ENCODE measurements at regions not wholly inside any gene's neighbourhood (a gene's known extent, or its start where the extent isn't known, plus 50 kb on each side); places are given as distances from the start of the nearest gene placed in this dataset.

DNA sequence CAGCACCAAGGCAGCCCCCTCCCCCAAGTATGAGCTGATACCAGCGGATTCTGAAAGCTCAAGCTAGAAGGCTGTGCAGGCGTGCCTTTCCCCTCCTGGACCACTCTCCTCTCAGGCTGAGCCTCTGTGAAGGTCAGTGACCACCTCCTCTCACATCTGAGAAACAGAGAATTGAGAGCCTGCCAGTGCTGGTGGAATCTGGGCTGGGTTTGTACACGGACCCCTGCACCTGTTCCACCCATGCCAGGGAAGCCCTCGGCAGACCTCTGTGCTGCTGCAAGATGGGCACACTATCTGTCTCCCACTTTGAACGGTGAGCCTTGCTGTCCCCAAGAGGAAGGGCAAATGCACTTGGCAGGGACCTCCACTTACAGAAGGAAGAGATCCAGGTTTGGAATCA lies 54.7 kb upstream of the SDK2 start:
- peaks cover 13% of the 10 kb centered on the region for H3K27me3 ChIP-seq (ENCODE audit: insufficient read depth, low read length)
- no peak overlapping the region for H2AFZ ChIP-seq (ENCODE audit: low read depth, low read length, poor library complexity, severe bottlenecking)
- no TSS peak for BruUV-seq (replicated peaks)
- ChIA-PET RAD21 (ENCODE audit: low non-redundant PET in 1 of 2, low total read pairs in 2 of 2, uncharacterized antibody in 2 of 2, unreplicated experiment in 2 of 2) (no interaction called here), POLR2A (no interaction called here), CTCF (no interaction called here)
- H3K27ac ChIP-seq (ENCODE audit: low read depth, low read length), result no peak overlapping the region
- TF ChIP-seq EZH2phosphoT487 (IDR thresholded peaks at IDR 0.05; ENCODE audit: borderline replicate concordance) (no peak), CBX3 (IDR thresholded peaks at IDR 0.05; ENCODE audit: low read depth) (no peak), MAX (IDR thresholded peaks at IDR 0.05) (no peak), EZH2 (IDR thresholded peaks at IDR 0.05) (no peak), JUND (IDR thresholded peaks at IDR 0.05) (no peak), ZFX (IDR thresholded peaks at IDR 0.05) (no peak), CEBPB (IDR thresholded peaks at IDR 0.05; ENCODE audit: low read depth) (no peak)
- TF ChIP-seq, protein P1, sequence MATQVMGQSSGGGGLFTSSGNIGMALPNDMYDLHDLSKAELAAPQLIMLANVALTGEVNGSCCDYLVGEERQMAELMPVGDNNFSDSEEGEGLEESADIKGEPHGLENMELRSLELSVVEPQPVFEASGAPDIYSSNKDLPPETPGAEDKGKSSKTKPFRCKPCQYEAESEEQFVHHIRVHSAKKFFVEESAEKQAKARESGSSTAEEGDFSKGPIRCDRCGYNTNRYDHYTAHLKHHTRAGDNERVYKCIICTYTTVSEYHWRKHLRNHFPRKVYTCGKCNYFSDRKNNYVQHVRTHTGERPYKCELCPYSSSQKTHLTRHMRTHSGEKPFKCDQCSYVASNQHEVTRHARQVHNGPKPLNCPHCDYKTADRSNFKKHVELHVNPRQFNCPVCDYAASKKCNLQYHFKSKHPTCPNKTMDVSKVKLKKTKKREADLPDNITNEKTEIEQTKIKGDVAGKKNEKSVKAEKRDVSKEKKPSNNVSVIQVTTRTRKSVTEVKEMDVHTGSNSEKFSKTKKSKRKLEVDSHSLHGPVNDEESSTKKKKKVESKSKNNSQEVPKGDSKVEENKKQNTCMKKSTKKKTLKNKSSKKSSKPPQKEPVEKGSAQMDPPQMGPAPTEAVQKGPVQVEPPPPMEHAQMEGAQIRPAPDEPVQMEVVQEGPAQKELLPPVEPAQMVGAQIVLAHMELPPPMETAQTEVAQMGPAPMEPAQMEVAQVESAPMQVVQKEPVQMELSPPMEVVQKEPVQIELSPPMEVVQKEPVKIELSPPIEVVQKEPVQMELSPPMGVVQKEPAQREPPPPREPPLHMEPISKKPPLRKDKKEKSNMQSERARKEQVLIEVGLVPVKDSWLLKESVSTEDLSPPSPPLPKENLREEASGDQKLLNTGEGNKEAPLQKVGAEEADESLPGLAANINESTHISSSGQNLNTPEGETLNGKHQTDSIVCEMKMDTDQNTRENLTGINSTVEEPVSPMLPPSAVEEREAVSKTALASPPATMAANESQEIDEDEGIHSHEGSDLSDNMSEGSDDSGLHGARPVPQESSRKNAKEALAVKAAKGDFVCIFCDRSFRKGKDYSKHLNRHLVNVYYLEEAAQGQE (IDR thresholded peaks at IDR 0.05; ENCODE audit: low read depth), result no peak
- ATAC-seq (no peak), DNase-seq (ENCODE audit: low read depth, low spot score) (no peak)
- no peaks in the 10 kb centered on the region for H3K36me3 ChIP-seq (ENCODE audit: control insufficient read depth in 1 of 2, insufficient read depth in 2 of 2, low read length in 2 of 2)
- H3K9ac ChIP-seq (ENCODE audit: low read length), result no peak overlapping the region
- no peaks in the 10 kb centered on the region for H3K9me2 ChIP-seq (ENCODE audit: insufficient read depth)
- no peaks in the 10 kb centered on the region for H3K79me2 ChIP-seq (ENCODE audit: insufficient read depth, low read length)
- intact Hi-C loops (cut with micrococcal nuclease), result no loop called here
- no peaks in the 10 kb centered on the region for H3K4me1 ChIP-seq (ENCODE audit: control insufficient read depth in 1 of 2, insufficient read depth in 2 of 2, low read length in 2 of 2)
- H3K4me2 ChIP-seq (ENCODE audit: low read length), result no peak overlapping the region
- H3K9me3 ChIP-seq (ENCODE audit: control insufficient read depth in 1 of 2, insufficient read depth in 1 of 2, low read depth in 1 of 2, low read length in 2 of 2), result no peaks in the 10 kb centered on the region; a peak in 1 of 4 replicates
- no peak overlapping the region for H3K4me3 ChIP-seq (replicated peaks in 1 of 2; ENCODE audit: low read depth in 1 of 2, low read length in 2 of 2)
- no peaks in the 10 kb centered on the region for H4K20me1 ChIP-seq (ENCODE audit: insufficient read depth)

DNA sequence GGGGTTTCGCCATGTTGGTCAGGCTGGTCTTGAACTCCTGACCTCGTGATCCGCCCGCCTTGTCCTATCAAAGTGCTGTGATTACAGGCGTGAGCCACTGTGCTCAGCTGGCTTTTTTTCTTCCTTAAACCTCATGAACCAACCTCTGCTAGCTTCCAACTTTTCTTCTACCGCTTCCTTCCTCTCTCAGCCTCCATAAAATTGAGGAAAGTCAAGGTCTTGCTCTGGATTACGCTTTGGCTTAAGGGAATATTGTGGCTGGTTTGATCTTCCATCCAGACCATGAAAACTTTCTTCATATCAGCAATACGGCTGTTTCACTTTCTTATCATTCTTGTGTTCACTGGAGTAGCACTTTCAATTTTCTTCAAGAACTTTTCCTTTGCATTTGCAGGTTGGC lies 57.5 kb upstream of the SDK2 start:
- CTCF ChIA-PET, result no interaction called here
- BruUV-seq (replicated peaks), result no TSS peak
- TF ChIP-seq EZH2phosphoT487 (IDR thresholded peaks at IDR 0.05; ENCODE audit: borderline replicate concordance) (no peak), MAX (IDR thresholded peaks at IDR 0.05) (no peak), ZFX (IDR thresholded peaks at IDR 0.05) (no peak), CTCF (IDR thresholded peaks at IDR 0.05 in 2 of 3, conservative IDR thresholded peaks at IDR 0.05 in 1 of 3; ENCODE audit: borderline replicate concordance in 1 of 3, insufficient read depth in 1 of 3, low read depth in 2 of 3, low read length in 2 of 3) (no peak), CBX3 (IDR thresholded peaks at IDR 0.05; ENCODE audit: low read depth) (no peak), SRF (IDR thresholded peaks at IDR 0.05; ENCODE audit: low read depth) (no peak), EZH2 (IDR thresholded peaks at IDR 0.05) (no peak), ELF1 (IDR thresholded peaks at IDR 0.05; ENCODE audit: borderline replicate concordance, low read depth) (no peak), POLR2AphosphoS5 (IDR thresholded peaks at IDR 0.05; ENCODE audit: low read depth, low read length) (no peak)

More for the DNA sequence above, 57.5 kb upstream of the SDK2 start:
- Histone ChIP-seq H2AFZ (ENCODE audit: low read depth, low read length, poor library complexity, severe bottlenecking) (no peak overlapping the region), H3K4me2 (ENCODE audit: low read length) (no peak overlapping the region), H3K27ac (ENCODE audit: low read depth, low read length) (no peak overlapping the region), H3K9ac (ENCODE audit: low read length) (no peak overlapping the region), H3K79me2 (ENCODE audit: insufficient read depth, low read length) (no peaks in the 10 kb centered on the region), H3K9me2 (ENCODE audit: insufficient read depth) (no peaks in the 10 kb centered on the region), H3K27me3 (ENCODE audit: insufficient read depth, low read length) (peaks cover 18% of the 10 kb centered on the region), H3K4me3 (replicated peaks in 1 of 2; ENCODE audit: low read depth in 1 of 2, low read length in 2 of 2) (no peak overlapping the region), H3K9me3 (ENCODE audit: control insufficient read depth in 1 of 2, insufficient read depth in 1 of 2, low read depth in 1 of 2, low read length in 2 of 2) (no peaks in the 10 kb centered on the region; a peak in 1 of 4 replicates), H3K4me1 (ENCODE audit: control insufficient read depth in 1 of 2, insufficient read depth in 2 of 2, low read length in 2 of 2) (no peaks in the 10 kb centered on the region), H3K36me3 (ENCODE audit: control insufficient read depth in 1 of 2, insufficient read depth in 2 of 2, low read length in 2 of 2) (no peaks in the 10 kb centered on the region), H4K20me1 (ENCODE audit: insufficient read depth) (no peaks in the 10 kb centered on the region)
- ChIA-PET POLR2A (interaction anchor here (0.7 kb wide), 1 partner anchor 309 kb away, joined by 3 read pairs; no protein-coding TSS in a partner anchor), RAD21 (ENCODE audit: low non-redundant PET in 1 of 2, low total read pairs in 2 of 2, uncharacterized antibody in 2 of 2, unreplicated experiment in 2 of 2) (no interaction called here)
- ATAC-seq (no peak), DNase-seq (ENCODE audit: low read depth, low spot score) (no peak)
- intact Hi-C loops (cut with micrococcal nuclease), result no loop called here

All from HCT116 (cell line).